ENCODE measurements at regions not wholly inside any gene's neighbourhood (a gene's known extent, or its start where the extent isn't known, plus 50 kb on each side); places are given as distances from the start of the nearest gene placed in this dataset.

DNA sequence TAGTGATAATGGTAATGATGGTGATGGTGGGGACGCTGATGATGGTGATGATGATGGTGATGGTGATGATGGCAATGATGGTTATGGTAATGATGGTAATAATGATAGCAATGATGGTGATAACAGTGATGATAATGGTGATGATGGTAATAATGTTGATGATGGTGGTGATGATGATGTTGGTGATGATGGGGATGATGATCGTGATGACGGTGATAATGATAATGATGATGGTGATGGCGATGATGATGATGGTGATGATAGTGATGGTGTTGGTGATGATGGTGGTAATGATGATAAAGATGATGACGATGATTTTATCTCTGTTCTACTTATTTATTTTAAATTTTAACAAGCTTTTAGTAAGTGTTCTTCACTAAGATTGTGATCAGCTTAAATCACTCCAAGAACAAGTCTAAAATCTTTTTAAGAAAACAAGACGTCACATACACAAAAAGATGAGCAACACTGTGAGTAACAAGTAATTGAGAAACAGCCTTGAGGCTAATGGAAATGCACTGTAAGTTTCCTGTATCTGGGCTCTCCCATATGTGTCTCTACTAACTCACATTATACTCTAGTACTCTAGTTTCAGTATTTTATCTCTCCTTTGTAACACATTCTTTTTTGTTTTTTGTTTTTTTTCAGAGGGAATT, 480.2 kb upstream of the PRKX start:
- ATAC-seq (no peak), DNase-seq (no peak)
- H3K9me3 ChIP-seq (ENCODE audit: control insufficient read depth, low read length, poor library complexity, severe bottlenecking) = no peaks in the 10 kb centered on the region
- Mint-ChIP-seq H3K4me1 (no peaks in the 10 kb centered on the region), H3K27ac (no peak overlapping the region), H3K36me3 (ENCODE audit: low read depth) (no peaks in the 10 kb centered on the region), H3K27me3 (no peaks in the 10 kb centered on the region), H3K4me3 (no peak overlapping the region)

DNA sequence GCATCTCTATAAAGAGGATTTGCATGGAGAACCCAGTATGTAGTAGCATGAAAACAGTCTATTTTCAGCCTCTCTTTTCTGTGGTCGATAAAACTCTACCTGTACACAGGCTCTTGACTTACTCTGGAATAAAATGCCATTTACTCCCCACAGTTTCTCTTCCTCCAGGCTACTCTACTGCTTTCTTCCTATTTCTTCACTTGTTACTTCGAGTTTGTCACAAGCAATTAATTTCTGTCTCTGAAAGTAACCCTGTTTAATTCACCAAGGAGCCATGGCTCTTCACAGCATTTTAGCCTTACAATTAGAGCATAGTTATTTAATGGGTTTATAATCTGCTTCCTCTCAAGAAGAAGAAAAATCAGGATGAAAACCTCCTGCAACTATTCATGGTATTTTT, 472.9 kb upstream of the PRKX start:
- Mint-ChIP-seq H3K27me3 (no peaks in the 10 kb centered on the region), H3K4me1 (no peaks in the 10 kb centered on the region), H3K36me3 (ENCODE audit: low read depth) (no peaks in the 10 kb centered on the region), H3K4me3 (no peak overlapping the region), H3K27ac (no peak overlapping the region)
- DNase-seq = no peak
- ATAC-seq = no peak
- H3K9me3 ChIP-seq (ENCODE audit: control insufficient read depth, low read length, poor library complexity, severe bottlenecking) = no peaks in the 10 kb centered on the region

DNA sequence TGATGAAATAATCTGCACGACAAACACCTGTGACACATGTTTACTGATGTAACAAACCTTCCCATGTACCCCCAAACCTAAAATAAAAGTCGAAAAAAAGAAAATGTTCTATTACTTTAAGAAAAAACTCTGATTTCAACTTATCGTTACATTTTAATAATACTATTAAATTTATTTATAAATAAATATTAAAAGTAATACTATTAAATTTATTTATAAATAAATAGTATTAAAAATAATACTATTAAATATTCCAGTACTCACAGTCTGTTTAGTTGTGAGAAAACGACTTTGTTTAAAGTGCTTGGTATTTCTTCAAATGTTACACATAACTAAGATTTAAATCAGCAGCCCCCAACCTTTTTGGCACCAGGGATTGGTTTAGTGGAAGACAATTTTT, 471.6 kb upstream of the PRKX start:
- no peaks in the 10 kb centered on the region for H3K9me3 ChIP-seq (ENCODE audit: control insufficient read depth, low read length, poor library complexity, severe bottlenecking)
- no peak for DNase-seq
- no peaks in the 10 kb centered on the region for H3K27me3 Mint-ChIP-seq
- no peaks in the 10 kb centered on the region for H3K4me1 Mint-ChIP-seq
- H3K36me3 Mint-ChIP-seq (ENCODE audit: low read depth) = no peaks in the 10 kb centered on the region
- ATAC-seq = no peak
- no peak overlapping the region for H3K4me3 Mint-ChIP-seq
- no peak overlapping the region for H3K27ac Mint-ChIP-seq

DNA sequence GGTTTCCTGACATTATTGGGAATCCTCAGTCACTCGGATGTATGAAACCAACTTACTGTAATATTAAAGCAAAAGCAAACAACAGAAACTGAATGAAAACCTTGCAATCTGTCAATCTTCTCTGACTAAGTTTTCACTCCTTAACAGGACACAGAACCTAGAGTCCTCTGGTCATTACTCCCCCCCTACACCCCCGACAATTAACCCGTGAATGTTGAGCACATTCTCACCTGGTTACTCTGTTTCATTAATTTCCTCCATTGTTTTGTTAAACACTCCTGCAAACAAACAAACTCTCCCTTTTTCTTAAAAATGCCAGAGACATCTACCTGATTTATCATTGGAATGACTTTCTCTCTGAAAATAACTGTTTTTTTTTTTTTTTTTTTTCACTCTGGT, 469.0 kb upstream of the PRKX start:
- no peaks in the 10 kb centered on the region for H3K4me1 Mint-ChIP-seq
- ATAC-seq = no peak

DNA sequence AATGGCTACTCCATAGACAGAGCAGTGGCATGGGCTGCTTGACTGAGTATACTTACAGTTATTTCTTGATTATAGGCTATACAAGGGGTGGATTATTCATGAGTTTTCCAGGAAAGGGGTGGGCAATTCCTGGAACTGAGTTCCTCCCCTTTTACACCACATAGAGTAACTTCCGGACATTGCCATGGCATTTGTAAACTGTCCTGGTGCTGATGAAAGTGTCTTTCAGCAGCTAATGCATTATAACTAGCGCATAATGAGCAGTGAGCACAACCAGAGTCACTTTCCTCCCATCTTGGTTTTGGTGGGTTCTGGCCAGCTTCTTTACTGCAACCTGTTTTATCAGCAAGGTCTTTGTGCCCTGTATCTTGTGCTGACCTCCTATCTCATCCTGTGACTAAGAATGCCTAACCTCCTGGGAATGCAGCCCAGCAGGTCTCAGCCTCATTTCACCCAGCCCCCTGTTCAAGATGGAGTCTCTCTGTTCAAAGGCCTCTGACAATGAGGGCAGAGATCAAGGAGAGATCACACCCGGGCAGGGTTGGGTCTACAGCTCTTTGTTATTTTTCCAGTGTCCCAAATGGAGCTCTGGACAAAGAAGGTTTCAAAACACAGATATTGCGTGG, 468.4 kb upstream of the PRKX start:
- ATAC-seq (no peak), DNase-seq (no peak)
- no peaks in the 10 kb centered on the region for H3K4me1 Mint-ChIP-seq
- no peaks in the 10 kb centered on the region for H3K36me3 Mint-ChIP-seq (ENCODE audit: low read depth)
- H3K27me3 Mint-ChIP-seq = no peaks in the 10 kb centered on the region
- H3K4me3 Mint-ChIP-seq = no peak overlapping the region
- H3K9me3 ChIP-seq (ENCODE audit: control insufficient read depth, low read length, poor library complexity, severe bottlenecking) = no peaks in the 10 kb centered on the region
- no peak overlapping the region for H3K27ac Mint-ChIP-seq

More for the DNA sequence above, 469.0 kb upstream of the PRKX start:
- Mint-ChIP-seq H3K27me3 (no peaks in the 10 kb centered on the region), H3K36me3 (ENCODE audit: low read depth) (no peaks in the 10 kb centered on the region), H3K27ac (no peak overlapping the region), H3K4me3 (no peak overlapping the region)
- no peaks in the 10 kb centered on the region for H3K9me3 ChIP-seq (ENCODE audit: control insufficient read depth, low read length, poor library complexity, severe bottlenecking)
- no peak for DNase-seq

DNA sequence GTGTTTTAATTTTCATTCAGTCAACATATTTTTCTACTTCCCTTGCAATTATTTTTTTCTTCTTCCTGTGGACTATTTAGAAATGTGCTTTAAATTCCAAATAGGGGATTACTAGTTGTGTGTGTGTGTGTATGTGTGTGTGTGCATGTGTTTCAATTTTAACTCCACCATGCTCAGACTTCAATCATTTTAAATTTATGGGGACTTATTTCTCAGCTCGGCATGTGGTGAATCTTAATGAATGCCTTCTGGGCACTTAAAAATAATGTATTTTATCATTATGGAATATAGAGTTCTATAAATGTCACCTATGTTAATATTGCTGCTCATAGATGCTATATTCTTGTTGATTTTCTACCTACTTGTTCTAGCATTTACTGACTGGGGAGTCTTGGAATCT, 465.6 kb upstream of the PRKX start:
- no peak for ATAC-seq
- Mint-ChIP-seq H3K4me3 (no peak overlapping the region), H3K4me1 (no peaks in the 10 kb centered on the region), H3K27ac (no peak overlapping the region), H3K36me3 (ENCODE audit: low read depth) (no peaks in the 10 kb centered on the region), H3K27me3 (no peaks in the 10 kb centered on the region)
- H3K9me3 ChIP-seq (ENCODE audit: control insufficient read depth, low read length, poor library complexity, severe bottlenecking) = no peaks in the 10 kb centered on the region
- no peak for DNase-seq

DNA sequence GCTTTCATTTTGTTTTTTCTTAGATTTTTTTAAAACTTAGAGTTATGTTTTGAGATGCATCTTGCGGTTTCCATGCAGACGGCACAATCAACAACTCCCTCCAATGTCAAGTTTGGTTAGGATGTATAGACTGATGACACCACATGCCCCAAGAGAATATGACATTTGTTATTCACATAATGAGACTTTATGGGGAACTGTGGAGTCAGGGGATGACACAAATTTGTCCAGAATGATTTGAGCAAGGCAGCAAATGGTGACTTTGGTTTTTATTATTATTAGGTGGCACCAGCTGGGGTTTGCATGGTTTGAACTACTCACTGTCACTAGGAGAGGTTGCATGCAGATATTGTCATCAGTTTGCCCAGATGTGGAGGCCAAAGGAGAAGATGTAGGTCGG, 461.8 kb upstream of the PRKX start:
- H3K9me3 ChIP-seq (ENCODE audit: control insufficient read depth, low read length, poor library complexity, severe bottlenecking) = no peaks in the 10 kb centered on the region
- H3K4me1 Mint-ChIP-seq = no peaks in the 10 kb centered on the region
- no peaks in the 10 kb centered on the region for H3K36me3 Mint-ChIP-seq (ENCODE audit: low read depth)
- DNase-seq = no peak
- H3K27ac Mint-ChIP-seq = no peak overlapping the region
- H3K27me3 Mint-ChIP-seq = no peaks in the 10 kb centered on the region
- ATAC-seq = no peak
- no peak overlapping the region for H3K4me3 Mint-ChIP-seq

DNA sequence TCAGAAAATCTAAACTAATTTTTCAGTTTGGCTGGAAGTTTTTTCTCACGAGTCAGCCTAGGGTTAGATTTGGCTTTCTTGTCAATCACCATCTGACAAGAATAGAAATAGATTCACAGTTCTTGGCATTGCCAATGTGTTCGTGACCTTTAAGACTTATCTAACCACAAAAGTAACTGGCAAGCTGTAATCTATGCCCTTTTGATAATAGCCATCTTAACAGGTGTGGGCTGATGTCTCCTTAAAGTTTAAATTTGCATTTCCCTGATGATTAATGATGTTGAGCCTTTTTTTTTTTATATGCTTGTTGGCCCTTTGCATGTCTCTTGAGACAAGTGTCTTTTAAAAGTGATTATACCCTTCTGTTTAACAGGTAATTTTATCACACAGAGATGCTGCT, 460.3 kb upstream of the PRKX start:
- no peak overlapping the region for H3K27ac Mint-ChIP-seq
- H3K36me3 Mint-ChIP-seq (ENCODE audit: low read depth) = no peaks in the 10 kb centered on the region
- no peaks in the 10 kb centered on the region for H3K4me1 Mint-ChIP-seq
- no peaks in the 10 kb centered on the region for H3K9me3 ChIP-seq (ENCODE audit: control insufficient read depth, low read length, poor library complexity, severe bottlenecking)
- no peak for ATAC-seq
- H3K4me3 Mint-ChIP-seq = no peak overlapping the region
- no peaks in the 10 kb centered on the region for H3K27me3 Mint-ChIP-seq
- no peak for DNase-seq

DNA sequence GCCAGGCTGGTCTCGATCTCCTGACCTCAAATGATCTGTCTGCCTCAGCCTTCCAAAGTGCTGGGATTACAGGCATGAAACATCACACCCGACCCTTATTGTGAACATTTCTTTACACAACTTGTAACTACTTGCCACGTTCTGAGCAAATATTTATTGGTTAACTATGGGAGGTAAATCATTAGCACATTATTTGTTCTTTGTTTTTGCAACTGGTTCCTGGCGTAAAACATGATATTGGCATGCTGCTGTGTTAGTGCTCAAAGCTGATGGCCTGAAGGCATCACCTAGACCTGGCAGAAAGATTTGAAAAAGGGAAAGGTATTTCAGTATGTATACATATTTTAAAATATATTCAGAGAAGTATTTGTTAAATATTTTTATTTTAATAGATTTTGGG, 438.3 kb upstream of the PRKX start:
- H3K27me3 Mint-ChIP-seq = no peaks in the 10 kb centered on the region
- no peak overlapping the region for H3K4me3 Mint-ChIP-seq
- H3K9me3 ChIP-seq (ENCODE audit: control insufficient read depth, low read length, poor library complexity, severe bottlenecking) = no peaks in the 10 kb centered on the region
- DNase-seq (no peak), ATAC-seq (no peak)
- no peak overlapping the region for H3K27ac Mint-ChIP-seq
- H3K4me1 Mint-ChIP-seq = no peaks in the 10 kb centered on the region
- H3K36me3 Mint-ChIP-seq (ENCODE audit: low read depth) = no peaks in the 10 kb centered on the region

DNA sequence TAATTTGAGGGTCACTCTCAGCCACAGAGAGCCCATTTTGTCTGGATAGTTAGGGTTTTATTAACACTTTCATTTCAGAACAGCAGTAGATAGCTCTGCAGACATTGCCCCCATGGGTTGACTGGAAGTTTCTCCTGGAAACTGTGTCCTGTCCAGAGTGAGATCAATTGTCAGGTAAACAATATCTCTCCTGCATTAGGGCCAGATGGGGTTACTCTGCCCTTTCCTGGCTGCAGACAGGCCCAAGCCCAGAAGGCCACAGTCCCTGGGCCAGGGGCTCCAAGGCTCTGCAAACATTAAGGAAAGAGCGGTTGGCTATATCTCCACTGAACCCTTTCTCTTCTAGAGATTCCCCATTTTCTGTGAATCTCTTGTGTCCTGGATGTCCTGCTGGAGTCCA, 436.8 kb upstream of the PRKX start:
- no peak overlapping the region for H3K27ac Mint-ChIP-seq
- DNase-seq (no peak), ATAC-seq (no peak)
- no peaks in the 10 kb centered on the region for H3K9me3 ChIP-seq (ENCODE audit: control insufficient read depth, low read length, poor library complexity, severe bottlenecking)
- no peaks in the 10 kb centered on the region for H3K36me3 Mint-ChIP-seq (ENCODE audit: low read depth)
- H3K27me3 Mint-ChIP-seq = no peaks in the 10 kb centered on the region
- no peaks in the 10 kb centered on the region for H3K4me1 Mint-ChIP-seq
- H3K4me3 Mint-ChIP-seq = no peak overlapping the region

DNA sequence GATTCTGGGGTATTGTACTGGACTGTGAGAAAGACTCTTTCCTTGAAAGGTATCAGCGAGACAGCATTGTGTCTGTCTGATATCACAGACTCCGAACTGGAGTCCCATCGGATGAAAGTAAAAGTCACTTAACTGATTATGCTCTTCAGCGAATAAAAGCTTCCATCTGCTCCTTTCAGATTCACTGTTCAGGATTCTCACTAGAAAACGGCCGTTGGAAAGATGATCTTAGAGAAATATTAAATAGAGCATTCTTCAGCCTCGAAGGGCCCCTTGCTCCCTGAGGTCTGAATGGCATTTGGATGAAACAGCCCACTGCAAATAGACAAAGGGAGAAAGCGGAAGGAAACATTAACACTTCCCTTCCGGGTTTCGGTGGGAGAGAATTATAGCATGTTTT, 416.2 kb upstream of the PRKX start:
- no peak overlapping the region for H3K4me3 Mint-ChIP-seq
- H3K27me3 Mint-ChIP-seq = no peaks in the 10 kb centered on the region
- no peaks in the 10 kb centered on the region for H3K4me1 Mint-ChIP-seq
- H3K27ac Mint-ChIP-seq = no peak overlapping the region
- DNase-seq = no peak
- ATAC-seq = no peak
- H3K9me3 ChIP-seq (ENCODE audit: control insufficient read depth, low read length, poor library complexity, severe bottlenecking) = no peaks in the 10 kb centered on the region
- H3K36me3 Mint-ChIP-seq (ENCODE audit: low read depth) = peaks cover 2% of the 10 kb centered on the region

DNA sequence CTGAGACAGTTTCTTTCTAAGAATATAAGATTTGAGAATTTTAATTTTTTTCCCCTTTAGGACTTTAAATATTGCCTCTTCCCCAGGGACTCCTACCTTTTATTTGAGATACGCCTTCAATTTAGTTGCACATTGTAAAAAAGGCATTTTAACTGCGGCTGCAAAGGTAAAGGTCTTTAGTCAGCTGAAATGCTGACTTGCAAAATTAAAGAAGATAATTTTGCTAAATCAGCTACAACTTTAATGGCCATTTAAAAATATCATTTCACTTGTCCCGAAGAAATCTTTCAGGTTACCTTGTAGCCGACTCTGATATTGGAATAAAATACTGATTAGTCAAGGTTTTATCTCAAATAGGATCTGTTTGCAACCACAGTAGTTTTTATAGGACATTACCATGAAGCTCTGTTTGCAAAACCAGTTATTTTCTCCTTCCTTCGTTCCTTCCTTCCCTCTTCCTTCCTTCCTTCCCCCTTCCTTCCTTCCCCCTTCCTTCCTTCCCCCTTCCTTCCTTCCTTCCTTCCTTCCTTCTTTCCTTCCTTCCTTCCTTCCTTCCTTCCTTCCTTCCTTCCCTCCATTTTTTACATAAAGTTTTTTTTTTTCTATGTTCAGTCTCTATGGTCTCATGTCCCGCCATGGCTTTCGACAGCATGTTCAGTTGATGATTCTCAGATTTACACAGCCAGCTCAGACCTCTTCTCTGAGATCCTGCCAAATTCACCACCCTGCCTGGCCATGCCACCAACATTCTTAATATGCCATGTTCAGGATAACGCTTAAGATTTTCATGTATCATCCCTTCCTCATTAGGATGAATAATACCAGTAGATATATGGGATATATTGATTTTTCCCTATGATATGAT, 405.4 kb upstream of the PRKX start:
- H3K4me3 Mint-ChIP-seq = no peak overlapping the region
- H3K27me3 Mint-ChIP-seq = no peaks in the 10 kb centered on the region
- no peak overlapping the region for H3K27ac Mint-ChIP-seq
- H3K9me3 ChIP-seq (ENCODE audit: control insufficient read depth, low read length, poor library complexity, severe bottlenecking) = no peaks in the 10 kb centered on the region
- DNase-seq = no peak
- ATAC-seq = no peak
- H3K4me1 Mint-ChIP-seq = no peaks in the 10 kb centered on the region
- no peaks in the 10 kb centered on the region for H3K36me3 Mint-ChIP-seq (ENCODE audit: low read depth)

DNA sequence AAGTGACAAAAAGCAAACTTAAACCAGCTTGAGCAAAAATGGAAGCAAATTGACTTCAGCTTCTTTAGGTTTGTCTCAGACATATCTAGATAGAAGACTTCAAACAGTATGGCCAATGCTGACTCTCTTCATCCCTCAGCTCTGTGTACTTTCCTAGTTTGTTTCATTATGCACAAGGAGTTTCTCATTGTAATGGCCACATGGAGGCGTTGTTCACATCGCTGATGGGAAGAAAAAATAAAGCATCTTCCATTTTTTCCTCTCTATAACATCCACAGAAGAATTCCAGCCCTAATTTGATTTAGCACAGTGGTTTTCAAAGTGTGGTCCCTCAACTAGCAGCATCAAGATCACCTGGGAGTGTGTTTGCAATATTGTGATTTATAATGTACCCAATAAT, 397.5 kb upstream of the PRKX start:
- no peak overlapping the region for H3K4me3 Mint-ChIP-seq
- H3K4me1 Mint-ChIP-seq = no peaks in the 10 kb centered on the region
- no peak overlapping the region for H3K27ac Mint-ChIP-seq
- DNase-seq = no peak
- no peak for ATAC-seq
- no peaks in the 10 kb centered on the region for H3K9me3 ChIP-seq (ENCODE audit: control insufficient read depth, low read length, poor library complexity, severe bottlenecking)
- H3K36me3 Mint-ChIP-seq (ENCODE audit: low read depth) = no peaks in the 10 kb centered on the region
- H3K27me3 Mint-ChIP-seq = no peaks in the 10 kb centered on the region

DNA sequence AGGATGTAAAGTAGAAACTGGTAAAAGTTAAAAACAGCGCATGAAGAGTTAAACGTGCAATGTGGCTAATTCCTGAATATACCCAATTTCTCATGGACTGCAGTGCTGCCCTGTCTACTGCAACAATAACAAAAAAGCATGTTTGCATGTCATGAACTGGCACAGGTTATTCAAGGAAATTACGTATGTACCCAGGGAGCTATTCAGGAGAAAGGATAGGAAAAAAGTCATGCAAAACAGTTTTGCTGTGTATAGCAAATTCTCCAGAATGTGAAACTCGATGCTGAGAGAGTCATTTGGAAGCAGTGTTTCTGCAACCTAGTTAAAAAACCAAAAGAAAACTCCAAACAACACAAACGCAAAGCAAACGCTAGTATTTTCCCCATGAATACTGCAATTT, 381.5 kb upstream of the PRKX start:
- H3K9me3 ChIP-seq (ENCODE audit: control insufficient read depth, low read length, poor library complexity, severe bottlenecking) = no peaks in the 10 kb centered on the region
- H3K4me3 Mint-ChIP-seq = no peak overlapping the region
- H3K4me1 Mint-ChIP-seq = no peaks in the 10 kb centered on the region
- no peak overlapping the region for H3K27ac Mint-ChIP-seq
- DNase-seq (no peak), ATAC-seq (no peak)
- no peaks in the 10 kb centered on the region for H3K27me3 Mint-ChIP-seq
- H3K36me3 Mint-ChIP-seq (ENCODE audit: low read depth) = no peaks in the 10 kb centered on the region
